ENCODE measurements at regions not wholly inside any gene's neighbourhood (a gene's known extent, or its start where the extent isn't known, plus 50 kb on each side); places are given as distances from the start of the nearest gene placed in this dataset.
A peak's percentile ranks its signal among the peaks of the same experiment; 100 is the strongest.

GRCh38 chr2:104546537-104546936 lies 307.4 kb upstream of the POU3F3 start:
- no CpG with 5 or more reads among the region's 1 CpG for WGBS, 2 experiments (ENCODE audit: insufficient coverage in 1 of 2, insufficient read length in 1 of 2)
- no peak for TF ChIP-seq CTCF (conservative IDR thresholded peaks at IDR 0.05)

GRCh38 chr2:104547221-104547620 lies 306.7 kb upstream of the POU3F3 start:
- no peaks in the 10 kb centered on the region for H3K4me1 Mint-ChIP-seq
- no peaks in the 10 kb centered on the region for H3K4me1 ChIP-seq (ENCODE audit: control insufficient read depth, insufficient read depth, low read length)
- H3K27ac ChIP-seq (ENCODE audit: low read depth, low read length), result no peak overlapping the region
- no peak for DNase-seq
- H3K27me3 ChIP-seq (ENCODE audit: control insufficient read depth, insufficient read depth, low read length, poor library complexity, severe bottlenecking), result no peaks in the 10 kb centered on the region
- no peak for TF ChIP-seq CTCF (conservative IDR thresholded peaks at IDR 0.05)
- no peak overlapping the region for H3K4me3 ChIP-seq (ENCODE audit: low read length)
- no peak overlapping the region for H3K4me3 Mint-ChIP-seq
- H3K27ac Mint-ChIP-seq, result no peak overlapping the region
- no peaks in the 10 kb centered on the region for H3K9me3 ChIP-seq (ENCODE audit: control insufficient read depth, low read length)
- WGBS, 2 experiments (ENCODE audit: insufficient coverage in 1 of 2, insufficient read length in 1 of 2), result 87 to 90% methylated on average over 3 to 7 of the region's 7 CpGs
- H3K9me3 Mint-ChIP-seq, result no peaks in the 10 kb centered on the region
- H3K36me3 Mint-ChIP-seq (ENCODE audit: low read depth), result no peaks in the 10 kb centered on the region
- H3K36me3 ChIP-seq (ENCODE audit: control insufficient read depth, insufficient read depth, low read length), result no peaks in the 10 kb centered on the region
- peaks cover 4% of the 10 kb centered on the region for H3K27me3 Mint-ChIP-seq (ENCODE audit: insufficient read depth)
- no peak overlapping the region for H3K9ac ChIP-seq (ENCODE audit: extremely low read depth, low read length, poor library complexity, severe bottlenecking)

More at GRCh38 chr2:104546537-104546936, 307.4 kb upstream of the POU3F3 start:
- Histone ChIP-seq H3K27me3 (ENCODE audit: control insufficient read depth, insufficient read depth, low read length, poor library complexity, severe bottlenecking) (no peaks in the 10 kb centered on the region), H3K4me1 (ENCODE audit: control insufficient read depth, insufficient read depth, low read length) (no peaks in the 10 kb centered on the region), H3K9ac (ENCODE audit: extremely low read depth, low read length, poor library complexity, severe bottlenecking) (no peak overlapping the region), H3K36me3 (ENCODE audit: control insufficient read depth, insufficient read depth, low read length) (no peaks in the 10 kb centered on the region), H3K9me3 (ENCODE audit: control insufficient read depth, low read length) (no peaks in the 10 kb centered on the region), H3K4me3 (ENCODE audit: low read length) (no peak overlapping the region), H3K27ac (ENCODE audit: low read depth, low read length) (no peak overlapping the region)
- Mint-ChIP-seq H3K36me3 (ENCODE audit: low read depth) (no peaks in the 10 kb centered on the region), H3K4me1 (no peaks in the 10 kb centered on the region), H3K27ac (no peak overlapping the region), H3K4me3 (no peak overlapping the region), H3K9me3 (no peaks in the 10 kb centered on the region), H3K27me3 (ENCODE audit: insufficient read depth) (peaks cover 4% of the 10 kb centered on the region)
- DNase-seq, result no peak

GRCh38 chr2:104561251-104561650 lies 292.7 kb upstream of the POU3F3 start:
- no peak overlapping the region for H3K9ac ChIP-seq (ENCODE audit: extremely low read depth, low read length, poor library complexity, severe bottlenecking)
- Mint-ChIP-seq H3K9me3 (no peaks in the 10 kb centered on the region), H3K4me1 (peaks cover 5% of the 10 kb centered on the region), H3K36me3 (ENCODE audit: low read depth) (no peaks in the 10 kb centered on the region), H3K27me3 (ENCODE audit: insufficient read depth) (peaks cover 14% of the 10 kb centered on the region), H3K4me3 (no peak overlapping the region), H3K27ac (no peak overlapping the region)
- no peak overlapping the region for H3K4me3 ChIP-seq (ENCODE audit: low read length)
- peak overlapping the region; percentile 15 for H3K27ac ChIP-seq (ENCODE audit: low read depth, low read length)
- H3K9me3 ChIP-seq (ENCODE audit: control insufficient read depth, low read length), result no peaks in the 10 kb centered on the region
- H3K36me3 ChIP-seq (ENCODE audit: control insufficient read depth, insufficient read depth, low read length), result no peaks in the 10 kb centered on the region
- no peak for DNase-seq
- H3K27me3 ChIP-seq (ENCODE audit: control insufficient read depth, insufficient read depth, low read length, poor library complexity, severe bottlenecking), result no peaks in the 10 kb centered on the region
- no peaks in the 10 kb centered on the region for H3K4me1 ChIP-seq (ENCODE audit: control insufficient read depth, insufficient read depth, low read length)
- WGBS, 2 experiments (ENCODE audit: insufficient coverage in 1 of 2, insufficient read length in 1 of 2), result 88 to 92% methylated on average over 5 to 8 of the region's 8 CpGs
- TF ChIP-seq CTCF (conservative IDR thresholded peaks at IDR 0.05), result no peak
